GM13976 (cell line): ENCODE measurements at regions not wholly inside any gene's neighbourhood (a gene's known extent, or its start where the extent isn't known, plus 50 kb on each side); places are given as distances from the start of the nearest gene placed in this dataset.
"Not testable (repeated sequence)": the region's sequence is repeated elsewhere in the genome, so short reads cannot be mapped to it uniquely, and the experiment has no call there.

ENCODE experiments used
- DNase-seq: peaks from one replicate; pipeline ENCODE4 v3.0.0; 2012; ENCODE audit warnings: low spot score
- in situ Hi-C: fragments of 300-500 bp; cut with MboI; formaldehyde crosslinking; loops from one replicate; pipeline ENCODE4 v1.12.0; 2022; ENCODE audit warnings: low sequenced_read_pairs, mixed read lengths, inconsistent platforms; ENCODE audit not compliant: unreplicated experiment
- TF ChIP-seq, protein P1 (sequence below): IDR thresholded peaks from 2 replicates; pipeline ENCODE4 v1.5.1; 2012; ENCODE audit warnings: borderline replicate concordance, mild to moderate bottlenecking; ENCODE audit not compliant: insufficient read depth; ENCODE audit errors: extremely low read depth, missing control alignments, control extremely low read depth

DNA sequence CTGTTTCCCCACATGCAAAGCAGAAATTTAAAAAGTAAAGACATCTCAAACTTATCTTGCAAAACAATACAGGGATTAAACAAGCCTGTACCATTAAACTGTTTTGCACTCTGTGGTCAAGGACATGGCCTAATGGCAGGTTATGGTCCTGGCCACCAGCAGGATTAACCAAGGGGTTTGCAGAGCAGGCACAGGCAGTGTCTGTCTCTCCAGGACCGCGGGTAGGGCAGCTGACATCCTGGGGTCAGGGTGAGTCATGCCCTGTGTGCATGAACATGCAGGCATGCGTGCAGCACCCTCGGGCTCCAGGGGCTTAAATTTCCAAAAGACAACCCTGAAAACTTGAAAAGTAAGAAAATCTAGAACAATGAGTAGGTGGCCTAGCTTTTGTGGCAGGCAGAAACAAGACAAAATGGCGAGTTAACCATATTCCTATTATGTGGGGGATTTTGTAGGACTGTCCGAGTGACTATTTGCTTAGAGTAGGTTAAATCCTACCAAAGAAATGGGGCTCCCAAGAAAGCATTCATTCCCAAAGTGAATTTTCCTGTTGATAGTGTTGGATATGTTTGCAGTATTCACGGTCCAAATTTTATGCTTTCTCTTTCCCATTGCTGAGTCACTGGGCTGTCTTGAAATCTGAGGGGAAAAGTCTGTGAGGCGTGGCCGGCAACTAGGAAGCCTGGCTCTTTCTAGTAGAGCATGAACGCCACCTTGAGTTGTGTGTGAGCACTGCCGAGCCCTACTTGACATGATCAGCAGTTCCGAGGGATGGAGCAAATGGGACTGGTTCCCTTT, 158.4 kb upstream of the FAM20A start:
- peak; percentile 82 for DNase-seq
- in situ Hi-C loops: no loop called here
- TF ChIP-seq, protein P1, sequence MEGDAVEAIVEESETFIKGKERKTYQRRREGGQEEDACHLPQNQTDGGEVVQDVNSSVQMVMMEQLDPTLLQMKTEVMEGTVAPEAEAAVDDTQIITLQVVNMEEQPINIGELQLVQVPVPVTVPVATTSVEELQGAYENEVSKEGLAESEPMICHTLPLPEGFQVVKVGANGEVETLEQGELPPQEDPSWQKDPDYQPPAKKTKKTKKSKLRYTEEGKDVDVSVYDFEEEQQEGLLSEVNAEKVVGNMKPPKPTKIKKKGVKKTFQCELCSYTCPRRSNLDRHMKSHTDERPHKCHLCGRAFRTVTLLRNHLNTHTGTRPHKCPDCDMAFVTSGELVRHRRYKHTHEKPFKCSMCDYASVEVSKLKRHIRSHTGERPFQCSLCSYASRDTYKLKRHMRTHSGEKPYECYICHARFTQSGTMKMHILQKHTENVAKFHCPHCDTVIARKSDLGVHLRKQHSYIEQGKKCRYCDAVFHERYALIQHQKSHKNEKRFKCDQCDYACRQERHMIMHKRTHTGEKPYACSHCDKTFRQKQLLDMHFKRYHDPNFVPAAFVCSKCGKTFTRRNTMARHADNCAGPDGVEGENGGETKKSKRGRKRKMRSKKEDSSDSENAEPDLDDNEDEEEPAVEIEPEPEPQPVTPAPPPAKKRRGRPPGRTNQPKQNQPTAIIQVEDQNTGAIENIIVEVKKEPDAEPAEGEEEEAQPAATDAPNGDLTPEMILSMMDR: peak; percentile 65

DNA sequence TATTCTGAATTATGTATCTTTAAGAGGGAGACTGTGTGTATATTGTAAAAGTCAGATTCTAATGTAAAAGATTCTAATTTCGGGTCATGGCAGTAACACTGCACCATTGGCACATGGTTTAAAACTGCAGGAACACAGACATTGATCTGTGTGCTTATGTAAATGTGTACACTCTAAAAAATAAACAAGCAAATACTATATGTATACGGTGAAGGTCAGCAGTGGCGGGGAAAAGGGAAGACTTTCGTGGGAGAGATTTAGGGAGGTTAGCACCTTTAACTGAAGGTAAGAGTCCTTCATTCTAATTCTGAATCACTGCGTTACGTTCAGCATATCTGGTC, 157.8 kb upstream of the FAM20A start:
- in situ Hi-C loops: no loop called here

DNA sequence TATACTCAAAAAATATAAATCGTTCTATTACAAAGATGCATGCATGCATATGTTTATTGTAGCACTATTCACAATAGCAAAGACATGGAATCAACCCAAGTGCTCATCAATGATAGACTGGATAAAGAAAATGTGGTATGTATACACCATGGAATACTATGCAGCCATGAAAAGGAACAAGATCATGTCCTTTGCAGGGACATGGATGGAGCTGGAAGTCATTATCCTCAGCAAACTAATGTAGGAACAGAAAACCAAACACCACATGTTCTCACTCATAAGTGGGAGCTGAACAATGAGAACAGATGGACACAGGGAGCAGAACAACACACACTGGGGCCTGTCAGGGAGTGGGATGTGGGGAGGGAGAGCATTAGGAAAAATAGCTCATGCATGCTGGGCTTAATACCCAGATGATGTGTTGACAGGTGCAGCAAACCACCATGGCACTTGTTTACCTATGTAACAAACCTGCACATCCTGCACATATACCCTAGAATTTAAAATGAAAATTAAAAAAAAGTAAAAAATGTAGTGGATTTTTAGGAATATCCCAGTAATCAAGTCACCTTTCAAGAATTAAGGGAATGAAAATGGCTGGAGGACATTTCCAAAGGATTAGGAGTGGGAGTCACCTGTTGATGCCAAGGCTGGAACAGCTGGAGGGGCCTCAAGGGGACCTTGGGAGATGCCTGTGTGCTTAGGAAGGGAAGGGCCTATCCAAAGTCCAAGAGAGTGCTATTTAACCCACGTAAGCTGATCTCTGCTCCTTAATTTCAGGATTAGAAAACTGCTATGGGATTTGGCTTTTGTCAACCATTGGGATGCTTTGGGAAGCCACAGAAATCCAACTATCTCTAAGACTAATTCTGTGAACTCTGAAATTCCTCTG, 156.9 kb upstream of the FAM20A start:
- DNase-seq, in situ Hi-C loops: not testable (repeated sequence)

More for the DNA sequence above, 157.8 kb upstream of the FAM20A start:
- TF ChIP-seq, protein P1: no peak
- DNase-seq: no peak

DNA sequence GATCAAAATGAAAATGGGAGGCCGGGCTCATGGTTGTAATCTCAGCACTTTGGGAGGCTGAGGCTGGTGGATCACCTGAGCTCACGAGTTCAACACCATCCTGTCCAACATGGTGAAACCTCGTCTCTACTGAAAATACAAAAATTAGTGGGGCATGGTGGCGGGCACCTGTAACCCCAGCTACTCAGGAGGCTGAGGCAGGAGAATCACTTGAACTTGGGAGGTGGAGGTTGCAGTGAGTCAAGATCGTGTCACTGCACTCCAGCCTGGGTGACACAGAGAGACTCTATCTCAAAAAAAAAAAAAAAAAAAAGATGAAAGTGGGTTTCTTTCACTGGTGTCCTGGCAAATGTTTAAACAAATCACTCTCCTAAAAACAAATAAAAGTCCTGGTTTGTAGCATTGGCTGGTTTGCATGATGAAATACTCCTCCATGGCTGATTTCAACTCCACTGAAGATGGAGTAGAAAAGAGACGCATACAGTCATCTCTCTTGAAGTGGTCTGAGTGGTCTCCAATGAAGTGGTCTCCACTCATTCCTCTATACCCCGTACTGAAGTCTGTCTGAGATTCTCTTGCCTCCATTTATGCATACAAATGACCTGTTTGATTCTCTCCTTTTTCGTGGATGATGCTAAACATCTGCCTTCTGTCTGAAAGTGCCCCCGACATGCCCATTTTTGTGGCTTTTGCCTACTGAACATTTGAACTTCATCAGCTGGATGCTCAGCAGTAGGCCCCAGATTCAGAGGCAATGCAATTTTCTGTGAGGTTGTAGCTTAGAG, 153.0 kb upstream of the FAM20A start:
- in situ Hi-C loops: no loop called here
- TF ChIP-seq, protein P1: no peak
- no peak for DNase-seq

DNA sequence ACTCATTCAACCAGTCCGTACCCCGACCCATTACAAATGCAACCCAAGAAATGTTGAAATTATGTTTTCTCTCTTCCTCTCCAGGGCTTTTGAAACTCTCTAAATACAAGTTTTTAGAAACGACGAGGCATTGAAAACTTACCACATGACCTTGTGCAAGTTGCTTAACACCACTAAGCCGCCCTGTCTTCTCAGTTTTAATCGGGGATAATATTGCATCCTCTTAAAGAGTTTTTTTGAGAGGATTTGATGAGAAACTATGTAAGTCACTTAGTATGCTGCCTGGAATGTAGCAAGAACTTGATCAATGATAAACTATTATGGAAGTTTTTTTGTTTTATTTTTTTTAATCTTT, 149.0 kb upstream of the FAM20A start:
- in situ Hi-C loops: no loop called here

DNA sequence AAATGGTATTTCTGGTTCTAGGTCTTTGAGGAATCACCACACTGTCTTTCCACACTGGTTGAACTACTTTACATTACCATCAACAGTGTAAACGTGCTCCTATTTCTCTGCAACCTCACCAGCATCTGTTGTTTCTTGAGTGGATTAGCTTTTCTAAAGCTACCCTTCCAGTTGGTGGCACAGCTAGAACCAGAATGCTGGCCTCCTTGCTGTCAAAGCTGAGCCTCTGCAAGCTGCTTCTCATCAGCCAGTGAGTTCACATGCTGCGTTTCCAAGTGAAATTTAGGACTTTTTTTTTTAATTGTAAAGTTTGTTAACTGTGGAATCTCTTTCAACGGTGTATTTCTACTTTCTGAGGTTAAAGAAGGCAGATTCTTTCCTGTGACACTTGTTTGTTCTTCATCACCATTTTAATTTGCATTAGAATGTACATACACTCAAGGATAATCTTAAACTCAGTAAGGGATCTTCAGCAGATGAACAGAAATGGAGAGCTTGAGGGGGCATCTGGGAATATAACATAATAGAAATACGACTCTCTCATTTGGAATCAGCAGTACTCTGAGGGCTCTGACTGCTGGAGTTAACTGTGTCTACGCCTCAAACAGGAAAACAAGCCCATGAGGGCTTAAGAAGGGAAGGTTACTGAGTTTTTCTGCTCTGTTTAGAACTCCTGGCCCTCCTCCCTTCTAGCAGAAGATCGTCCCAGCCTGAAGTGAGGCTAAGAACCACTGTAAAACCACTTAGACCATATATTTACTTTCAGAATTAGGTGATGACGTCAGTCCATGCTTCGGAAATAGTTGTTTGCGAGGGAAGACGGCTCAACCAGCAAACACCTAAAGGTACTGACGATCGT, 148.4 kb upstream of the FAM20A start:
- in situ Hi-C loops: no loop called here
- DNase-seq: no peak
- TF ChIP-seq, protein P1: no peak

More for the DNA sequence above, 149.0 kb upstream of the FAM20A start:
- TF ChIP-seq, protein P1: no peak
- no peak for DNase-seq
